ENCODE measurements at regions not wholly inside any gene's neighbourhood (a gene's known extent, or its start where the extent isn't known, plus 50 kb on each side); places are given as distances from the start of the nearest gene placed in this dataset.
"Not testable (repeated sequence)": the region's sequence is repeated elsewhere in the genome, so short reads cannot be mapped to it uniquely, and the experiment has no call there.

DNA sequence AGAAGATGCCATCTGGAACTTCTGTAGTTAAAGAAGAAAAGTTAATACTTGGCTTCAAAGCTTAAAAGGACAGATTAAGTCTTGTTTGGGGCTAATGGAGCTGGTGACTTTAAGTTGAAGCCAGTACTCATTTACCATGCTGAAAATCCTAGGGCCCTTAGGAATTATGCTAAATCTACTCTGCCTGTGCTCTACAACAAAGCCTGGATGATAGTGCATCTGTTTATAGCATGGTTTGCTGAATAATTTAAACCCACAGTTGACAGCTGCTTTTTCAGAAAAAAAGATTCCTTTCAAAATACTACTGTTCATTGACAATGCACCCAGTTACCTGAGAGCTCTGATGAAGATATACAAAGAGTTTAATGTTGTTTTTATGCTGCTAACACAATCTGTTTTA lies 393.5 kb downstream of the MAT2B start:
- DNase-seq (ENCODE audit: low spot score), result no peak
- Histone ChIP-seq H3K4me3 (ENCODE audit: low read depth in 1 of 3, low read length in 3 of 3) (no peak overlapping the region), H3K27me3 (ENCODE audit: control insufficient read depth in 4 of 4, insufficient read depth in 4 of 4, low read length in 3 of 4) (no peaks in the 10 kb centered on the region), H3K9ac (ENCODE audit: low read depth in 1 of 2, low read length in 2 of 2) (no peak overlapping the region), H3K27ac (ENCODE audit: low read depth in 1 of 2, low read length in 2 of 2) (no peak overlapping the region), H3K4me1 (ENCODE audit: control insufficient read depth in 4 of 4, insufficient read depth in 4 of 4, low read length in 3 of 4) (no peaks in the 10 kb centered on the region), H3K9me3 (ENCODE audit: control insufficient read depth in 4 of 4, low read length in 3 of 4) (peaks cover 0 to 4% (median under 1%) of the 10 kb centered on the region in 4 donors), H3K36me3 (ENCODE audit: control insufficient read depth in 4 of 4, insufficient read depth in 3 of 4, low read depth in 1 of 4, low read length in 3 of 4) (no peaks in the 10 kb centered on the region)
- no peak for TF ChIP-seq HNF4A (conservative IDR thresholded peaks at IDR 0.05)
- TF ChIP-seq, protein P1, sequence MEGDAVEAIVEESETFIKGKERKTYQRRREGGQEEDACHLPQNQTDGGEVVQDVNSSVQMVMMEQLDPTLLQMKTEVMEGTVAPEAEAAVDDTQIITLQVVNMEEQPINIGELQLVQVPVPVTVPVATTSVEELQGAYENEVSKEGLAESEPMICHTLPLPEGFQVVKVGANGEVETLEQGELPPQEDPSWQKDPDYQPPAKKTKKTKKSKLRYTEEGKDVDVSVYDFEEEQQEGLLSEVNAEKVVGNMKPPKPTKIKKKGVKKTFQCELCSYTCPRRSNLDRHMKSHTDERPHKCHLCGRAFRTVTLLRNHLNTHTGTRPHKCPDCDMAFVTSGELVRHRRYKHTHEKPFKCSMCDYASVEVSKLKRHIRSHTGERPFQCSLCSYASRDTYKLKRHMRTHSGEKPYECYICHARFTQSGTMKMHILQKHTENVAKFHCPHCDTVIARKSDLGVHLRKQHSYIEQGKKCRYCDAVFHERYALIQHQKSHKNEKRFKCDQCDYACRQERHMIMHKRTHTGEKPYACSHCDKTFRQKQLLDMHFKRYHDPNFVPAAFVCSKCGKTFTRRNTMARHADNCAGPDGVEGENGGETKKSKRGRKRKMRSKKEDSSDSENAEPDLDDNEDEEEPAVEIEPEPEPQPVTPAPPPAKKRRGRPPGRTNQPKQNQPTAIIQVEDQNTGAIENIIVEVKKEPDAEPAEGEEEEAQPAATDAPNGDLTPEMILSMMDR (IDR thresholded peaks at IDR 0.05; ENCODE audit: low read depth, low read length, missing input control), result no peak

DNA sequence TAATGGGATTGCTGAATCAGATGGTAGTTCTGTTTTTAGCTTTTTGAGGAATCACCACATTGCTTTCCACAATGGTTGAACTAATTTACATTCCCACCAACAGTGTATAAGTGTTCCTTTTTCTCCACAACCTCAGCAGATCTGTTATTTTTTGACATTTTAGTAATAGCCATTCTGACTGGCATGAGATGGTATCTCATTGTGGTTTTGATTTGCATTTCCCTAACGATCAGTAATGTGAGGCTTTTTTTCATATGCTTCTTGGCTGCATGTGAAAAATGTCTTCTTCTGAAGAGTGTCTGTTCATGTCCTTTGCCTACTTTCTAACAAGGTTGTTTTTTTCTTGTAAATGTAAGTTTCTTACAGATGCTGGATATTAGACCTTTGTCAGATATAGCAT lies 402.4 kb downstream of the MAT2B start:
- H3K9me3 ChIP-seq (ENCODE audit: control insufficient read depth in 4 of 4, low read length in 3 of 4), result not testable (repeated sequence)

DNA sequence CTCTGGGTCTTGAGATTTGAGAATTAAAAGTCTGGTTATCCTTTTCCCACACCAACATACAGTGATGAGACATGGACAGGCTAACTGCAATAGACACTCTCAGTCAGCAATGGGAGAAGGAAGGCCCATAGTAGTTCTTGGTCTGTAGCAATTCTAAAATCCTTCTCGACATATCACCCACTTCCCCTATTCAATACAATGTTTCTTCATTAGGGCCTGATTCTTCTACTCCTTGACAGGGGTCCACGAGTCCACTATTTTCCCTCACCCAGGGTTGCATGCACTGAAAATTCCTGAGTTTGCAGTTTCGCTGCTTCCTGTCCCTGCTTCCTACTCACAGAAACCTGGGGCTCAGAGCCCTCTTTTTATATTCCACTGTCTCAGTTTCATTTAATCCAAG lies 402.8 kb downstream of the MAT2B start:
- WGBS, result 72% methylated on average over 3 of the region's 3 CpGs
- no peaks in the 10 kb centered on the region for H3K4me1 ChIP-seq (ENCODE audit: control insufficient read depth in 4 of 4, insufficient read depth in 4 of 4, low read length in 3 of 4)
- H3K9me3 ChIP-seq (ENCODE audit: control insufficient read depth in 4 of 4, low read length in 3 of 4), result no peaks in the 10 kb centered on the region
- H3K36me3 ChIP-seq (ENCODE audit: control insufficient read depth in 4 of 4, insufficient read depth in 3 of 4, low read depth in 1 of 4, low read length in 3 of 4), result no peaks in the 10 kb centered on the region
- no peak overlapping the region for H3K4me3 ChIP-seq (ENCODE audit: low read depth in 1 of 3, low read length in 3 of 3)
- TF ChIP-seq TAF1 (conservative IDR thresholded peaks at IDR 0.05) (no peak), FOXA1 (IDR thresholded peaks at IDR 0.05) (no peak), EGR1 (IDR thresholded peaks at IDR 0.05; ENCODE audit: low read depth in 2 of 2) (no peak), FOXA2 (IDR thresholded peaks at IDR 0.05) (no peak), GABPA (IDR thresholded peaks at IDR 0.05 in 1 of 2, conservative IDR thresholded peaks at IDR 0.05 in 1 of 2) (no peak), REST (IDR thresholded peaks at IDR 0.05) (no peak), RXRA (IDR thresholded peaks at IDR 0.05) (no peak), NR2F2 (IDR thresholded peaks at IDR 0.05) (no peak)
- TF ChIP-seq, protein P2, sequence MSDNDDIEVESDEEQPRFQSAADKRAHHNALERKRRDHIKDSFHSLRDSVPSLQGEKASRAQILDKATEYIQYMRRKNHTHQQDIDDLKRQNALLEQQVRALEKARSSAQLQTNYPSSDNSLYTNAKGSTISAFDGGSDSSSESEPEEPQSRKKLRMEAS (IDR thresholded peaks at IDR 0.05), result no peak
- no peak overlapping the region for H3K9ac ChIP-seq (ENCODE audit: low read depth in 1 of 2, low read length in 2 of 2)
- H3K27ac ChIP-seq (ENCODE audit: low read depth in 1 of 2, low read length in 2 of 2), result no peak overlapping the region
- no peak for DNase-seq (ENCODE audit: low spot score)
- H3K27me3 ChIP-seq (ENCODE audit: control insufficient read depth in 4 of 4, insufficient read depth in 4 of 4, low read length in 3 of 4), result no peaks in the 10 kb centered on the region

More for the DNA sequence above, 402.4 kb downstream of the MAT2B start:
- H3K9ac ChIP-seq (ENCODE audit: low read depth in 1 of 2, low read length in 2 of 2); H3K4me1 ChIP-seq (ENCODE audit: control insufficient read depth in 4 of 4, insufficient read depth in 4 of 4, low read length in 3 of 4); H3K4me3 ChIP-seq (ENCODE audit: low read depth in 1 of 3, low read length in 3 of 3); H3K36me3 ChIP-seq (ENCODE audit: control insufficient read depth in 4 of 4, insufficient read depth in 3 of 4, low read depth in 1 of 4, low read length in 3 of 4); H3K27ac ChIP-seq (ENCODE audit: low read depth in 1 of 2, low read length in 2 of 2); DNase-seq (ENCODE audit: low spot score); H3K27me3 ChIP-seq (ENCODE audit: control insufficient read depth in 4 of 4, insufficient read depth in 4 of 4, low read length in 3 of 4): not testable (repeated sequence)
- 56% methylated on average over 1 of the region's 1 CpG for WGBS

Measured in liver (tissue), 8 donors.